H1 (cell line): ENCODE measurements at regions not wholly inside any gene's neighbourhood (a gene's known extent, or its start where the extent isn't known, plus 50 kb on each side); places are given as distances from the start of the nearest gene placed in this dataset.

Source experiments
- BRCA1 ChIP-seq: IDR thresholded peaks from 2 replicates; pipeline ENCODE4 v1.6.1; 2012; ENCODE audit warnings: low read depth, low read length, improper control_type of control experiment
- CHD2 ChIP-seq: IDR thresholded peaks from 2 replicates; pipeline ENCODE4 v1.6.1; 2012; ENCODE audit warnings: low read length, improper control_type of control experiment
- HDAC6 ChIP-seq: IDR thresholded peaks from one replicate; pipeline ENCODE4 v1.7.1; 2012; ENCODE audit warnings: low read depth, mild to moderate bottlenecking, inconsistent platforms, low read length, moderate library complexity
- KDM1A ChIP-seq: fragments of 200-600, 300-600 bp; sonication (generic); IDR thresholded peaks from 2 replicates; pipeline ENCODE4 v1.7.1; 2016; ENCODE audit warnings: mild to moderate bottlenecking, low read length, borderline replicate concordance
- NANOG ChIP-seq: IDR thresholded peaks from 2 replicates; pipeline ENCODE4 v1.6.1; 2011; ENCODE audit warnings: low read length, low read depth, mild to moderate bottlenecking, inconsistent platforms; ENCODE audit not compliant: insufficient read depth, poor library complexity, severe bottlenecking
- RAD21 ChIP-seq, 2 experiments: IDR thresholded peaks in 1 of 2; conservative IDR thresholded peaks in 1 of 2; 2 replicates each; pipeline ENCODE4 v1.6.1; 2011; ENCODE audit warnings: low read depth in 2 of 2, low read length in 2 of 2, improper control_type of control experiment in 1 of 2, inconsistent platforms in 1 of 2, mild to moderate bottlenecking in 1 of 2, moderate library complexity in 1 of 2
- RNF2 ChIP-seq: fragments of 200-900, 300-1000 bp; sonication (generic); IDR thresholded peaks from 2 replicates; pipeline ENCODE4 v1.7.1; 2016; ENCODE audit warnings: borderline replicate concordance, low read depth, mild to moderate bottlenecking, antibody characterized with exemption, low read length; ENCODE audit not compliant: poor library complexity, severe bottlenecking; ENCODE audit errors: missing control alignments
- YY1 ChIP-seq: IDR thresholded peaks from 2 replicates; pipeline ENCODE4 v1.6.1; 2011; ENCODE audit warnings: low read depth, mild to moderate bottlenecking, low read length
- TF ChIP-seq, protein P1 (sequence below), 3 experiments: IDR thresholded peaks; 1 replicate in 2 of 3; 2 replicates in 1 of 3; pipeline versions ENCODE4 v1.5.1 to v1.6.1; 2011; ENCODE audit warnings: low read length in 3 of 3, mild to moderate bottlenecking in 3 of 3, inconsistent platforms in 2 of 3, low read depth in 1 of 3, moderate library complexity in 1 of 3; ENCODE audit not compliant: insufficient read depth in 1 of 3; ENCODE audit errors: control extremely low read depth in 1 of 3

DNA sequence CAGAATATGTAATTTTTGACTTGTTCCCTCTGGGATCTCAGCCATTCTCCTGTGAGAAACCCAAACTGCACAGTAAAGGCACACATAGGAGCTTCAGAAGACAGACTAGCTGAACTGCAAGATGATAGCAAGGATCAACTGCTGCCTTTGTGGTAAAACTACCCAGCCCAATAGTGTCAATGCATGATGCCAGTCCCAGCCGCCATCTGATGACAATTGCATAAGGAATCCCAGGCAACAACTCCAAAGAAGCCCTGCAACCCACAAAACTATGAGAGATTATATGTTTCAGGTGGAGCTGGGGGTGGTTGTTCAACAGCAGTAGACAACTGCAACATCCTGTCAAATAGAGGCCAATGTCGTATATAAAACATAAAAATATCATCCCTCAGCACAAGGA is 192.4 kb upstream of the ARPP21 start:
- TF ChIP-seq RNF2: no peak
- TF ChIP-seq, protein P1, sequence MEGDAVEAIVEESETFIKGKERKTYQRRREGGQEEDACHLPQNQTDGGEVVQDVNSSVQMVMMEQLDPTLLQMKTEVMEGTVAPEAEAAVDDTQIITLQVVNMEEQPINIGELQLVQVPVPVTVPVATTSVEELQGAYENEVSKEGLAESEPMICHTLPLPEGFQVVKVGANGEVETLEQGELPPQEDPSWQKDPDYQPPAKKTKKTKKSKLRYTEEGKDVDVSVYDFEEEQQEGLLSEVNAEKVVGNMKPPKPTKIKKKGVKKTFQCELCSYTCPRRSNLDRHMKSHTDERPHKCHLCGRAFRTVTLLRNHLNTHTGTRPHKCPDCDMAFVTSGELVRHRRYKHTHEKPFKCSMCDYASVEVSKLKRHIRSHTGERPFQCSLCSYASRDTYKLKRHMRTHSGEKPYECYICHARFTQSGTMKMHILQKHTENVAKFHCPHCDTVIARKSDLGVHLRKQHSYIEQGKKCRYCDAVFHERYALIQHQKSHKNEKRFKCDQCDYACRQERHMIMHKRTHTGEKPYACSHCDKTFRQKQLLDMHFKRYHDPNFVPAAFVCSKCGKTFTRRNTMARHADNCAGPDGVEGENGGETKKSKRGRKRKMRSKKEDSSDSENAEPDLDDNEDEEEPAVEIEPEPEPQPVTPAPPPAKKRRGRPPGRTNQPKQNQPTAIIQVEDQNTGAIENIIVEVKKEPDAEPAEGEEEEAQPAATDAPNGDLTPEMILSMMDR (IDR thresholded peaks at IDR 0.05; ENCODE audit: control extremely low read depth in 1 of 3, insufficient read depth in 1 of 3, low read depth in 1 of 3, low read length in 3 of 3): no peak
- TF ChIP-seq BRCA1: no peak
- no peak for TF ChIP-seq KDM1A
- no peak for TF ChIP-seq NANOG
- no peak for TF ChIP-seq CHD2
- TF ChIP-seq HDAC6: no peak
- TF ChIP-seq YY1: no peak
- no peak for TF ChIP-seq RAD21 (IDR thresholded peaks at IDR 0.05 in 1 of 2, conservative IDR thresholded peaks at IDR 0.05 in 1 of 2; ENCODE audit: low read depth in 2 of 2, low read length in 2 of 2)
